ENCODE measurements at regions not wholly inside any gene's neighbourhood (a gene's known extent, or its start where the extent isn't known, plus 50 kb on each side); places are given as distances from the start of the nearest gene placed in this dataset.

DNA sequence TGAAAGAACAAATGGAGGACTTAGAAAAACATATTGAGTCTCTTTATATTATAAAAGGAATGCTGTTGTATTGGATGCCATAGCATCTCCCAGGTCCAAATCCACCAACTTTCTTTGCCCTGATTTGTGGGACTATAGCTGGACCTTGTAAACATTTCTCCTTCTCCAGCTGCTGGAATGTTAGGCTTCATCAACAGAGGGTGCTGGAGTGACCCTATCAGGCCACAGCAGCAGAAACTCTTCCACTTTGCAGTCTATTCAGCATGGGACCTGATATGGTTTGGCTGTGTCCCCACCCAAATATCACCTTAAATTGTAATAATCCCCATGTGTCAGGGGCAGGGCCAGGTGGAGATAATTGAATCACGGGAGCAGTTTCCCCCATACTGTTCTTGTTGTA, 138.4 kb upstream of the ARL4C start:
- no peak for FAIRE-seq
- no peak overlapping the region for H2AFZ ChIP-seq (ENCODE audit: low read length)
- no peak overlapping the region; the same call in 1 of the 2 replicates for H3K18ac ChIP-seq (ENCODE audit: extremely low read depth, low read length)
- no peak overlapping the region for H3K4ac ChIP-seq (replicated peaks; ENCODE audit: insufficient read length, low read depth, low read length)
- peak in 1 of 2 experiments; percentile 14 for DNase-seq (ENCODE audit: low read depth in 1 of 2, low spot score in 2 of 2)
- H3K56ac ChIP-seq (replicated peaks; ENCODE audit: insufficient read length, low read depth, low read length) = no peak overlapping the region
- H3K23me2 ChIP-seq (ENCODE audit: low read depth, low read length) = 0 out of 2 replicates have a peak, but pooled peaks cover 5% of the 10 kb centered on the region
- no peak overlapping the region for H2BK120ac ChIP-seq (replicated peaks; ENCODE audit: low read depth, low read length)
- H3K27ac ChIP-seq (ENCODE audit: low read depth, low read length) = no peak overlapping the region
- no peak overlapping the region for H2BK5ac ChIP-seq (ENCODE audit: low read depth, low read length)
- no peak overlapping the region for H2AK5ac ChIP-seq (ENCODE audit: low read depth, low read length)
- WGBS, 2 experiments (ENCODE audit: extremely low coverage in 1 of 2, insufficient coverage in 1 of 2, insufficient read length in 1 of 2, insufficient replicate concordance in 2 of 2, low coverage in 1 of 2, low lambda C conversion rate in 2 of 2, missing lambda C conversion rate in 1 of 2) = 93% methylated on average over 1 of the region's 1 CpG; no CpG with 5 or more reads in 1 of the 2 experiments
- TF ChIP-seq CREB1 (IDR thresholded peaks at IDR 0.05) = no peak
- TF ChIP-seq, protein P1, sequence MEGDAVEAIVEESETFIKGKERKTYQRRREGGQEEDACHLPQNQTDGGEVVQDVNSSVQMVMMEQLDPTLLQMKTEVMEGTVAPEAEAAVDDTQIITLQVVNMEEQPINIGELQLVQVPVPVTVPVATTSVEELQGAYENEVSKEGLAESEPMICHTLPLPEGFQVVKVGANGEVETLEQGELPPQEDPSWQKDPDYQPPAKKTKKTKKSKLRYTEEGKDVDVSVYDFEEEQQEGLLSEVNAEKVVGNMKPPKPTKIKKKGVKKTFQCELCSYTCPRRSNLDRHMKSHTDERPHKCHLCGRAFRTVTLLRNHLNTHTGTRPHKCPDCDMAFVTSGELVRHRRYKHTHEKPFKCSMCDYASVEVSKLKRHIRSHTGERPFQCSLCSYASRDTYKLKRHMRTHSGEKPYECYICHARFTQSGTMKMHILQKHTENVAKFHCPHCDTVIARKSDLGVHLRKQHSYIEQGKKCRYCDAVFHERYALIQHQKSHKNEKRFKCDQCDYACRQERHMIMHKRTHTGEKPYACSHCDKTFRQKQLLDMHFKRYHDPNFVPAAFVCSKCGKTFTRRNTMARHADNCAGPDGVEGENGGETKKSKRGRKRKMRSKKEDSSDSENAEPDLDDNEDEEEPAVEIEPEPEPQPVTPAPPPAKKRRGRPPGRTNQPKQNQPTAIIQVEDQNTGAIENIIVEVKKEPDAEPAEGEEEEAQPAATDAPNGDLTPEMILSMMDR (IDR thresholded peaks at IDR 0.05; ENCODE audit: control extremely low read depth in 1 of 3, insufficient read depth in 1 of 3, low read depth in 1 of 3, low read length in 3 of 3) = peak in 1 of 3 experiments; percentile 18; a peak in 1 of 4 replicates
- TF ChIP-seq RAD21 (IDR thresholded peaks at IDR 0.05 in 1 of 2, conservative IDR thresholded peaks at IDR 0.05 in 1 of 2; ENCODE audit: low read depth in 2 of 2, low read length in 2 of 2) = peak; percentile 25 to 41; a peak in 2 of 4 replicates
- no peak overlapping the region for H3K9ac ChIP-seq (replicated peaks in 1 of 4; ENCODE audit: extremely low read depth in 1 of 4, low read depth in 3 of 4, low read length in 3 of 4)
- no peak overlapping the region for H3K4me2 ChIP-seq (ENCODE audit: insufficient read depth in 1 of 2, low read depth in 2 of 2, low read length in 2 of 2)
- no peak overlapping the region for H2BK12ac ChIP-seq (ENCODE audit: low read depth, low read length)
- H3K4me1 ChIP-seq (replicated peaks in 1 of 4; ENCODE audit: control insufficient read depth in 3 of 4, insufficient read depth in 4 of 4, low read length in 3 of 4) = peaks cover 10 to 28% (median 17%) of the 10 kb centered on the region in 4 experiments
- no peak overlapping the region for H4K5ac ChIP-seq (ENCODE audit: insufficient read length, low read depth, low read length)
- ChIA-PET POLR2A (ENCODE audit: partially characterized antibody) (interaction anchor here (0.7 kb wide), 1 partner anchor 262 kb away, joined by 3 read pairs; no protein-coding TSS in a partner anchor), CTCF (ENCODE audit: partially characterized antibody) (no interaction called here)
- H3K4me3 ChIP-seq (ENCODE audit: extremely low read depth in 1 of 4, insufficient read depth in 2 of 4, low read depth in 3 of 4, low read length in 4 of 4) = no peak overlapping the region
- peaks cover 3 to 8% of the 10 kb centered on the region in 2 experiments; a peak in 3 of 4 replicates for H3K9me3 ChIP-seq (ENCODE audit: insufficient read depth in 2 of 2, low read depth in 1 of 2, low read length in 1 of 2)
- H3K23ac ChIP-seq (ENCODE audit: insufficient read length) = no peak overlapping the region
- H4K20me1 ChIP-seq (replicated peaks in 1 of 2; ENCODE audit: control insufficient read depth in 1 of 2, insufficient read depth in 2 of 2, low read length in 2 of 2) = no peaks in the 10 kb centered on the region
- H3K27me3 ChIP-seq (replicated peaks in 1 of 4; ENCODE audit: control insufficient read depth in 3 of 4, extremely low read depth in 1 of 4, insufficient read depth in 3 of 4, low read length in 3 of 4) = no peaks in the 10 kb centered on the region
- no peak overlapping the region for H4K91ac ChIP-seq (replicated peaks; ENCODE audit: insufficient read length, low read length)
- no peaks in the 10 kb centered on the region for H3K79me2 ChIP-seq (ENCODE audit: control insufficient read depth in 1 of 2, insufficient read depth in 2 of 2, low read length in 2 of 2)
- no peak overlapping the region for H2BK20ac ChIP-seq (ENCODE audit: low read length)
- H3K36me3 ChIP-seq (ENCODE audit: control insufficient read depth in 2 of 4, insufficient read depth in 4 of 4, low read length in 3 of 4) = no peaks in the 10 kb centered on the region
- H2BK15ac ChIP-seq (ENCODE audit: low read length) = no peak overlapping the region
- H3K14ac ChIP-seq (ENCODE audit: insufficient read length) = no peak overlapping the region
- no peaks in the 10 kb centered on the region for H3K79me1 ChIP-seq (ENCODE audit: low read depth, low read length)
- H4K8ac ChIP-seq (ENCODE audit: extremely low read depth, insufficient read depth, low read length) = no peak overlapping the region
